ENCODE measurements at regions not wholly inside any gene's neighbourhood (a gene's known extent, or its start where the extent isn't known, plus 50 kb on each side); places are given as distances from the start of the nearest gene placed in this dataset.

GRCh38 chr13:107231944-107232343 is 664.0 kb upstream of the ARGLU1 start:
- no peak for DNase-seq

DNA sequence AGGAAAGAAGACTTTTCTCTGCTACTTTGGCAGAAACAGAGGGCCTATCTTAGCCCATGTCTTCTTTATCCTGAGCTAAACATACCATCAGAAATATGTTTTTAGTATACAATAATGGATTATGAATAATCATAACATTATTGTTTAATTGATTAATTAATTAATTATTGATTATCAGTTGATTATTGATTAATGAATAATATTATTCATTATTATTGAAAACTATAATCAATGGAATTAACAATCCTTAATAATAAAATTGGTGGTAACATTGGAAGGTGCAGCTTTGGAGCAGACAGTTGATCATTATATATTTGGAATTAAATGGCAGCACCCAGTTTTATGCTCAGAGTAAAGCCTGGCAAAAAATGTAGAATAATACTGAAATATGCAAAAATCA is 655.9 kb upstream of the ARGLU1 start:
- no peak for DNase-seq

- no peak for DNase-seq
These were observed 654.7 kb upstream of the ARGLU1 start for GRCh38 chr13:107222597-107222996.

GRCh38 chr13:107220245-107220644 is 652.3 kb upstream of the ARGLU1 start:
- DNase-seq, result no peak

- no peak for DNase-seq
These were observed 649.3 kb upstream of the ARGLU1 start for GRCh38 chr13:107217251-107217650.

GRCh38 chr13:107216046-107216755 is 648.3 kb upstream of the ARGLU1 start:
- DNase-seq, result peak; percentile 43

DNA sequence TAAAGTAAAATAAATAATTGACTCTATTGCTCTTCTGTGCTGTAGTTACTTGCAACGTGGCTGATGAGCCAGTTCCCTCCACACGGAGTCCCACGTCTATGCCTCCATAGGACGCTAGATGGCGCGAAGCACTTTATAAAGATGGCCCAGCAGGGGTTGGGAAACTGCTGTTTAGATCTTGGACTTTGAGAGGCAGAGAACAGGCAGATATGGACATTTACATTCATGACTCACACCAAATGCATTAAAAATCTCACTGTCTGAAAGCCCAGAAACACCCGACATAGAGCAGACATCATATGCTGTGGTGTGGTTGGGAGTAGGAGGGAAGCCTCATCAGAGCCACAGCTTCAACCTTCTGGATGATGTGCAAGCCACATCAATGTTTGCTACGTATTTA is 643.1 kb upstream of the ARGLU1 start:
- DNase-seq, result peak; percentile 85

GRCh38 chr13:107210723-107211030 is 642.7 kb upstream of the ARGLU1 start:
- no peak for DNase-seq

- no peak for DNase-seq
These were observed 642.1 kb upstream of the ARGLU1 start for GRCh38 chr13:107209824-107210722.

DNA sequence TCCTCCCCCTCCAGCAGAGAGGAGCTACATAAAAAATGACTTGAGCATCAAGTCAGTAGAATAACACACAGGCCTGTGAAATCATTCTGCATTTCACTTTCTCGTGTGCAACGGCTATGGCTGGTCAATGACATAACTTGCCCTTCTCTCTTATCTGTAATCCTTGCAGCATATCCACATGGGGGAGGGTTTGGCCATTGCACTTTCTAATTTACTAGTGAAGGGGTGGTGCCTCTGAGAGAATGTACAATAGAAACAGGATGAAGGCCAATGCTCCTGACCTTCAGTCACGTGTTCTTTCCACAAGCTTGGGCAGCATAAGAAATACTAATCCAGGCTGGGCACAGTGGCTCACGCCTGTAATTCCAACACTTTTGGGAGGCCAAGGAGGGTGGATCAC is 641.0 kb upstream of the ARGLU1 start:
- no peak for DNase-seq

DNA sequence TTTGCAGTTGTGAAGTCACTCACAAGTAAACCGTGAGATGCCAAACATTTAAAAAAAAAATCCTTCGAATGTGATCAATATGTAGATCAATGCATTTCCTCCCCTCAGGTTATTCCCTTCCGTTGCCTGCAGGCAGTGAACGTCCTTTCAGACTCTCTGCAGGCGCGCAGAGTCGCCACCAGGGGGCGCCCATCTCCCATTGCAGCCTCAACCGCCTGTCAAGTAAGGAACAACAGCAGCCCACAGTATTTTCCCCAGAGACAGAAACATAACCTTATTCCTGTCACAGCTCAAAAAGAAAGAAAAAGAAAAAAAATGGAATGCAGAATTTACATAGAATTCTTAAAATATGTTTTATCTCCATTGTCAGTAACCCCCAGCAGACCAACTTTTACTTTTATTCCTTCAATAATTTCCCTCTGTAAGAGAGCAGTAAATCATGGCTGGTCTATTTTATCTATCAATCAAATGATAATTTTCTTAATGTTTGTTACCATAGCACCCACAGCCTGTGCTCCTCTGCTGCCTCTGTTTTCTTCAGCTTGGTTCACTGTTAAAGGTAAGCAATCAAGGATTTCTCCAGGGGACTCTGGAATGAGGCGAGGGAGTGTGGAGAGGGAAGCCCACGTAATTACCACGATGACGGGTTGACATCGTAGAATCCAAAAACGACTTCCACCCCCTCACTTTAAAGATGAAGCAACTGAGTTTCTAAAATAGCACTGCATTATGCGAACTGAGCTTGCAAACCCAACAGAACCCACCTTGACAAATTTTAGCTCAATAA is 637.6 kb upstream of the ARGLU1 start:
- peak; percentile 88 for DNase-seq

DNA sequence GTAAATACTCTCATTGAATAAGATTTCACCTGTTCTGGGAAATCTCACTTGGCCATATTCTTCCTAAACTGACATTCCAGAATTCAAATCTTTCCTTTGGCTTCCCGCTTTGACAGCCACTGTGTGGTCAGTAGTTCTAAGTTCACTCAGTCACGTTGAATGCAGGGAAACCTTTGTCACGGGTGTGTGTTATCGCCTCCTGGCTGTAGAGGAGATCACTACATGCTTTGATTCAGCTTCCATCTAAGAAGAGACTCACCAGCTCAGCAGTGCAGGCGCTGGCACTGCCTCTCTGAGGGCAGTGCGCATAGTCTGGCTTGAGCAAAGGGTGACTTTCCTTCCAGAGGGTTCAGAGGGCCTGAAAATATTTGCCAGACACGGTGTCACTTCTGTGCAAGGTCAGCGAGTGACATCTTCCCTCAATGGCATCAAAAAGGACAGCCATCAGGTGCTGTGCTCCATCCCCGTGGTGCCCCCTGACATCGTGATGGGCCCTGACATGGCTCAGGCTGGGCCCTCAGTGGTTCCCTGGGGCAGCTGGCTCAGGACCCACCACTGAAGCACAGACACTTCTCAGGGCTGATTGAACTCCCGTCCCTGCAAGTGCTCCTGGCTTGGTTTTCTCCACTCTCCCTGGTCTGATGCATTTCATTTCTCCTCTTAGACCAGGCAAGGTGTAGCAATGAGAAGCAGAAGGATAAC is 635.4 kb upstream of the ARGLU1 start:
- no peak for DNase-seq

DNA sequence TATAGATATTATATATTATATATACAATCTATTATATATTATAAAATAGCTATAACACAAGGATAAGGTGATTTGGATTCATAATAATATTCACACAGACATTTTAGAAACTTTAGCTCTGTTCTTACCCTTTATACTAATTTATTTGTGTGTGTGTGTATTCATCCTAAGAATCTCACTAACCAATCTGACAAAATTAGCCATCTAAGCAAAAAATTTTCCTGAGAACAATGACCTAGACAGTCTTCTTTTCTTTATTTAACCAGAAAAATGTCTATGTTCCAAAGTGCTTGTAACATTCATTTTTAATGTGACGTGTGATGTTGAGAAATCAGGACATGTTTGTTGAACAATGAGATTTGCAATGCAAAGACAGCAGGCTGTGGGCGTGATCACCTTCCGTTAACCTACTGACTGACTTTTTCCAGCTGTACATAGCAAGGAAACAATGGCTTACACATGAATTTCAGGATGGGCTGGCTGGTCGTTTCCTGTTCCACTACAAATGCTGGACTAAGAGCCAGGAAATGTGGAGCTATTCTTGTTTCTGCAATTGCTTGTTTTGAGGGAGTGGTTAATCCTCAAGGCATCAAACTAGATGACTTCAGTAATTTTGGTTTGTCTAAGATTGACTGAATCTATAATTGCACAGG is 634.6 kb upstream of the ARGLU1 start:
- no peak for DNase-seq

DNA sequence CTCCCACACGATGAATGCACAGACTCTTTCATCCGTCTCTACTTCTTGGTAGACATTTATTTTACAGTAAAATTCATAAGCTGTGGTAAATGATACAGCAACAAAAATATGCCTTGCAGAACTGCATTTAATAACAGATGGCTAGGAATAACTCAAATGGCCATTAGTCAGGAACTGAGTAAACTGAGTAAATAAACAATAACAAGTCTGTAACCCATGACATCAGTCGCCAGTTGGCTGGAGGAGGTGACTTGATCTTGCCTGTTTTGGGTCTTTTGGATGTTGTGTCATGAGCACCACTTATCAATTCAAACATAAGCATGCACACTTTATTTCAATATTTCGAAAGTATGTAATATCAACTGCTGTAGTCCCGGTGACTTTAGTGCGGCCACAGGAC is 632.6 kb upstream of the ARGLU1 start:
- DNase-seq, result no peak

DNA sequence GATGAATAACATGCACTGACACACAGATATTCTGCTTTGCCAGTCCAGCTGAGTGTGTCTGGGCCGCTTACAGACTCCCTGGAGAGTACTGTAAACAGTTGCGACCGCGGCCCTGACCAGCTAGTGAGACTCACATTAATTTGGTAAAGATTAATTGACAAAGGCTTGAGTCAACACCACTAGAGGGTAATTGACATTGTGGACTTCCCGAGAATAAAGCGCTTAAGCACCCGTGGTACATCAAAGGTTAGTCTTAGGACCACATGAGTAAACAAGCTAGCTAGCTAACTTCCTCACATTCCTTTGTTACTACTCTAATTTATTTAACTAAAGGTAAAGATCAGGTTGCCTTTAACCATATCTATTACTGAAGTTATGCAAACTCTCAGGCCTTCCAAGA is 624.4 kb upstream of the ARGLU1 start:
- no peak for DNase-seq

- DNase-seq, result no peak
These were observed 622.1 kb upstream of the ARGLU1 start for GRCh38 chr13:107190065-107190464.

DNA sequence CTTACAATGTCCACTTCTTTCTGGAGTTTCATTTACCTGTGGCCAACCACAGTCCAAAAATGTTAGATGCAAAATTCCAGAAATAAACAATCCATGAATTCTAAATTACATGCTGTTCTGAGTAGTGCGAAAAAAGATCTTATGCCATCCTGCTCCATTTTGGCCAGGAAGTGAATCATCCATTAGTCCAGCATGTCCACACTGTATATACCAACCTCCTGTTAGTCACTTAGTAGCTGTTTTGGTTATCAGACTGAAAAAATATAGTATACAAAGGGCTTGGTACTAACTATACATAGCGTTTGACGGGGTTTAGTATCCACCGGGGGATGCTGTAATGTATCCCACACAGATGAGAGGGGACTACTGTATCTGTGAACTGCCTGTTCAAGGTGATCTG is 618.0 kb upstream of the ARGLU1 start:
- no peak for DNase-seq

DNA sequence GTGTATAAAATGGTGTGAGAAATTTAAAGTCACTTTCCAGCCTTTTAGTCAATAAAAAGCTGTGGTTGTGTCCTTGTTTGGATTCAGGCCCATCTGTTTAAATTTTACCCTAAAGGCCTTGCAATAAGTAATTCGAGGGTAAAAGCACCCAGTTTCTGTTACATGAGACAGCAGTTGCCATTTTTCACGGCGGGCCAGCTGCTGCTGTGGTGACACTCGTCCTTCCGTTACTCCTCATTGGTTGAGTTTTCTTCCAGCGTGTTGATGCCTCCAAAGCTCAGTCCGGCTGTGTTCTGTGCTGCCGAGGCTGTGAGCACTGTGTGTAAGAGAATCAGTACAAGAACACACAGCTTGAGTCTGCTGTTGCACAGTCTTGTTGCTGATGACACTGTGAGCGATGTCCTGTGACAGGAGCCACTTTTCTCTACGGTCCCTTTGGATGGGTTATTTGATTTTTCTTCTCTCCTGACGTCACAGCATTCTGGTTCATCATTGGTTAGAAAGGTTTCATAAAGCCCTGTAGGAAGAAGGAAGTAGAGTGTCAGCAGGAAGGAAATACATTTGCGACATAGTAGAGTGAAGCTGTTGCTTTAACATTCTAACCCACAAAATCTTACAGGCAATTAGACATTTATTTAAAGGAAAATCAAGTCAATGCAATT is 602.5 kb upstream of the ARGLU1 start:
- no peak for DNase-seq

DNA sequence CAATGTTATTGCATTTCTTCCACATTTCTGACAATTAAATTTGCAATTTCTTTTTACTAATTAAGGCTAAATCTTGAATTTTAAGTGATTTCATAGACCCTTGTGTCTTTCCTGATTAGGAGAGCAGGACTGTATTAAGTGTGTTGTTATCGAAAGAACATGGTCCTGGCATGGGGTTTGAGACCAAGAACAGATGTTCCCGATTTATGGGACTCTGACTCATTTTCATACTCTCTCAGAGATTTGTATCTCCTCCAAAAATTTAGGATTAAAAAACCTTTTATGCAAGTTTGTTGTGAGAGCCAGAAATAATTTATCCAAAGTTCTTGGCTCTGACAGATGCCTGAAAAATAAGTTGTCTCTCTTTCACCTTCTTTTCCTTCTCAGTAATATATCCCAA is 589.3 kb upstream of the ARGLU1 start:
- no peak for DNase-seq

GRCh38 chr13:107144432-107144831 is 576.5 kb upstream of the ARGLU1 start:
- no peak for DNase-seq

GRCh38 chr13:107141767-107142166 is 573.8 kb upstream of the ARGLU1 start:
- no peak for DNase-seq

DNA sequence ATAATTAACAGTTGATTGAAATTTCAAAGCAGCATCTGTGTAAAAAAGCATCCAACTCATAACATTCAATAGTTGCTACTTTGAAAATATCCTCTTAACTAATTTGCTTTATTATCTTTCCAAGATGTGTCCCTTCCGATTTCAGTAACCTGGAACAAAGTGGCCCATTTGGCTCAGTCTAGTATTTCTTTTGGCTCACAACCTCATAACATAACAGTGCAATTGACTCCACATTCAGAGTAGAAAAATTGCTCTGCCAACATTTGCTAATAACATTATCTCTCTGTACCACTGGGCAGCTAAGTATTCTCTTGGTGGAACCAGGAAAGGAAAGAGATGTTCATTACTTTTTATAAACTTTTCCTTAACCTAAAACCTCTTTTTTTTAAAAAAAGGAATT is 571.1 kb upstream of the ARGLU1 start:
- DNase-seq, result no peak

All from retina (tissue), 1 donor.